Peyer's patch (tissue), 4 donors: ENCODE measurements at regions not wholly inside any gene's neighbourhood (a gene's known extent, or its start where the extent isn't known, plus 50 kb on each side); places are given as distances from the start of the nearest gene placed in this dataset.

Experiments
- DNase-seq, 3 donors: peaks; one replicate each; pipeline ENCODE4 v3.0.0-alpha.2; 2017 to 2019
- H3K27ac ChIP-seq, 4 donors: fragments of 200-600 bp; sonication (generic); one replicate each; pipeline ENCODE4 v1.5.1; 2016 to 2019
- H3K27me3 ChIP-seq, 2 donors: fragments of 200-600 bp; sonication (generic); one replicate each; pipeline ENCODE4 v1.5.1; 2019
- H3K36me3 ChIP-seq, 3 donors: fragments of 200-600 bp; sonication (generic); one replicate each; pipeline ENCODE4 v1.5.1; 2016 to 2019
- H3K4me1 ChIP-seq, 4 donors: fragments of 200-600 bp; sonication (generic); one replicate each; pipeline ENCODE4 v1.5.1; 2016 to 2019
- H3K4me3 ChIP-seq, 4 donors: fragments of 200-600 bp; sonication (generic); 1 replicate in 3 of 4; 2 replicates in 1 of 4; pipeline ENCODE4 v1.5.1; 2016 to 2019; ENCODE audit warnings: mild to moderate bottlenecking in 1 of 4
- H3K9me3 ChIP-seq, 4 donors: fragments of 200-600 bp; sonication (generic); one replicate each; pipeline ENCODE4 v1.5.1; 2016 to 2019; ENCODE audit warnings: mild to moderate bottlenecking in 1 of 4
- POLR2A ChIP-seq, 2 donors: fragments of 450-650 bp; IDR thresholded peaks; one replicate each; pipeline ENCODE4 v1.5.1; 2017; ENCODE audit warnings: antibody characterized with exemption in 2 of 2, mild to moderate bottlenecking in 2 of 2, moderate library complexity in 2 of 2
- TF ChIP-seq, protein P1 (sequence below), 6 experiments: fragments of 450-650 bp in 4 of 6; fragments of 200-600 bp in 2 of 6; sonication (generic) in 1 of 6; IDR thresholded peaks; one replicate each; pipeline ENCODE4 v1.5.1; 2017 to 2019; ENCODE audit warnings: antibody characterized with exemption in 6 of 6, mild to moderate bottlenecking in 3 of 6, moderate library complexity in 1 of 6

DNA sequence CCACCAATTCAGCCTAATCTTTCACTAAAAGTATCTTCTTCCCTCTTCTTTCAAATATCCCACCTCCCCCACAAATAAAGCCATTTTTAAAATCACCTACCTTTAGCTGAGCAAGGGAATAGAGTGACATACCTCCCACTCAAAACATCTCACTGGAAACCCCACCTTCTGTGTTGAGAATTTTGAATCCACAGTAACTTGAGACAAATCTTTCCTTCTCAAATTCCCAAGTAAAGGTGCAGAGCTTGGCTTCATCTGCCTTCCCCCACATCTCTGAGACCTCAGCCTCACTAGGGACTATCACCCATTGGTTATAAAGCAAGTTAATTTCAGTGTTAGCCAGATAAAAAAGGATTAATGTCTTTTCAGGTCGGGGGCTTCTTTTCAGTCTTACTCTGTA, 180.4 kb downstream of the INO80D start:
- Histone ChIP-seq H3K27me3 (no peaks in the 10 kb centered on the region), H3K4me3 (no peak overlapping the region), H3K36me3 (no peaks in the 10 kb centered on the region), H3K9me3 (no peaks in the 10 kb centered on the region), H3K4me1 (peaks cover 0 to 42% (median 0%) of the 10 kb centered on the region in 4 donors), H3K27ac (no peak overlapping the region)
- no peak for DNase-seq
- TF ChIP-seq, protein P1, sequence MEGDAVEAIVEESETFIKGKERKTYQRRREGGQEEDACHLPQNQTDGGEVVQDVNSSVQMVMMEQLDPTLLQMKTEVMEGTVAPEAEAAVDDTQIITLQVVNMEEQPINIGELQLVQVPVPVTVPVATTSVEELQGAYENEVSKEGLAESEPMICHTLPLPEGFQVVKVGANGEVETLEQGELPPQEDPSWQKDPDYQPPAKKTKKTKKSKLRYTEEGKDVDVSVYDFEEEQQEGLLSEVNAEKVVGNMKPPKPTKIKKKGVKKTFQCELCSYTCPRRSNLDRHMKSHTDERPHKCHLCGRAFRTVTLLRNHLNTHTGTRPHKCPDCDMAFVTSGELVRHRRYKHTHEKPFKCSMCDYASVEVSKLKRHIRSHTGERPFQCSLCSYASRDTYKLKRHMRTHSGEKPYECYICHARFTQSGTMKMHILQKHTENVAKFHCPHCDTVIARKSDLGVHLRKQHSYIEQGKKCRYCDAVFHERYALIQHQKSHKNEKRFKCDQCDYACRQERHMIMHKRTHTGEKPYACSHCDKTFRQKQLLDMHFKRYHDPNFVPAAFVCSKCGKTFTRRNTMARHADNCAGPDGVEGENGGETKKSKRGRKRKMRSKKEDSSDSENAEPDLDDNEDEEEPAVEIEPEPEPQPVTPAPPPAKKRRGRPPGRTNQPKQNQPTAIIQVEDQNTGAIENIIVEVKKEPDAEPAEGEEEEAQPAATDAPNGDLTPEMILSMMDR (IDR thresholded peaks at IDR 0.05), result no peak
- TF ChIP-seq POLR2A (IDR thresholded peaks at IDR 0.05), result no peak

DNA sequence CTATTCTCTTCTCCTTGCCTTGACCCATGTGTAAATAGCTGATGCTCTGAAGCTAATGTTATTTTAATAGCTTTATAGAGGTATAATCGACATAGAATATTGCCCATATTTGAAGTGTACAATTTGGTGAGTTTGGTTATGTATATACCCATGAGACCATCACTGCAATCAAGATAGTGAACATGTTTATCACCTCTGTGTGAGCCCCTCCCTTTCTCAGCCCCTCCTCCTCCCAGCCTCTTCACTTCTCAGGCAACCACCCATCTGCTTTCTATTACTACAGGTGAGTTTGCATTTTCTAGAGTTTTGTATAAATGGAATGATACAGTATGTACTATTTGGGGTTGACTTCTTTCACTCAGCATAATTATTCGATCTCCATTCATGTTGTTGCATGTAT, 181.1 kb downstream of the INO80D start:
- Histone ChIP-seq H3K4me3 (no peak overlapping the region), H3K27ac (no peak overlapping the region), H3K9me3 (no peaks in the 10 kb centered on the region), H3K27me3 (no peaks in the 10 kb centered on the region), H3K36me3 (no peaks in the 10 kb centered on the region), H3K4me1 (peaks cover 0 to 36% (median 0%) of the 10 kb centered on the region in 4 donors)
- TF ChIP-seq, protein P1 (IDR thresholded peaks at IDR 0.05), result no peak
- no peak for TF ChIP-seq POLR2A (IDR thresholded peaks at IDR 0.05)
- no peak for DNase-seq

DNA sequence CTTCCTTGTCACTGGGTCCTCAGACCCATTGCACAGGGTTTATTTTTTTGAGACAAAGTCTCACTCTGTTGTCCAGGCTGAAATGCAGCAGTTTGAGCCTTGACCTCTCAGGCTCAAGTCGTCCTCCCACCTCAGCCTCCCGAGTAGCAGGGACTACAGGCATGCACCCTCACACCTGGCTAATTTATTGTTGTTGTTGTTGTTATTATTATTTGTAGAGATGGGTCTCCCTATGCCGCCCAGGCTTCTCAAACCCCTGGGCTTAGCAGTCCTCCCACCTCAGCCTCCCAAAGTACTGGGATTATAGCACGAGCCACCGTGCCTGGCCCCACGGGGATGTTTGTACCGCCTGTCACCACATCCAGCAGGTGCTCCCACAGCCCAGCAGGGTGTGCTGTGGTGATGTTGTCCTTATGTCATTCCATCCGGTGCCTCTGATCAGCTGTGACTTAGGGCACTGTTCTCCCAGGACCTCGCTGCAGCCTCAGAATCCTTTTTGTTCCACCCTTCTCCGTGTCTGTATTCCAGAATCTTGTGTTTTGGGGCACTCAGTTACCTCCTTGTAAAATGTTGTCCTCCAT, 182.3 kb downstream of the INO80D start:
- DNase-seq, result peak in 2 of 3 donors; percentile 74 to 75
- TF ChIP-seq, protein P1 (IDR thresholded peaks at IDR 0.05), result peak in 4 of 6 experiments; percentile 31 to 86 (median 80)
- no peak for TF ChIP-seq POLR2A (IDR thresholded peaks at IDR 0.05)
- peaks cover 0 to 24% (median 0%) of the 10 kb centered on the region in 4 donors for H3K4me1 ChIP-seq
- no peaks in the 10 kb centered on the region for H3K27me3 ChIP-seq
- no peaks in the 10 kb centered on the region for H3K9me3 ChIP-seq
- H3K27ac ChIP-seq, result no peak overlapping the region
- no peak overlapping the region for H3K4me3 ChIP-seq
- no peaks in the 10 kb centered on the region for H3K36me3 ChIP-seq

DNA sequence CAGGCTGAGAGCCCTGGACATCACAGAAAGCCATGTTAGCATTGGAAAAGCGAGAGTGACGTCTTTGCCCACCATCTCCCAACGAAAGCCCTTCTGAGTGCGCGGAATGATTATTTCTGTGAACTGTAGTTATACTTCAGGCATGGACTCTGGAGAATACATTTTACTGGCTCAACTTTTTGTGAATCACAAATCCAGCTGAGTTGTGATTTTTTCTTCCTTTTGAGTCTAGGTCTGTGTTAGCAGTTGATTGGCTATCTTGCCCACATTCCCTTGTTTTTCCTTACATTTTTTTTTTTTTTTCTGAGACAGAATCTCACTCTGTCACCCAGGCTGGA, 183.1 kb downstream of the INO80D start:
- Histone ChIP-seq H3K27ac (peak overlapping the region in 1 of 4 donors; percentile 22), H3K9me3 (no peaks in the 10 kb centered on the region), H3K36me3 (no peaks in the 10 kb centered on the region), H3K27me3 (no peaks in the 10 kb centered on the region), H3K4me1 (peaks cover 0 to 19% (median 0%) of the 10 kb centered on the region in 4 donors), H3K4me3 (no peak overlapping the region)
- no peak for DNase-seq
- TF ChIP-seq, protein P1 (IDR thresholded peaks at IDR 0.05), result no peak
- TF ChIP-seq POLR2A (IDR thresholded peaks at IDR 0.05), result no peak

DNA sequence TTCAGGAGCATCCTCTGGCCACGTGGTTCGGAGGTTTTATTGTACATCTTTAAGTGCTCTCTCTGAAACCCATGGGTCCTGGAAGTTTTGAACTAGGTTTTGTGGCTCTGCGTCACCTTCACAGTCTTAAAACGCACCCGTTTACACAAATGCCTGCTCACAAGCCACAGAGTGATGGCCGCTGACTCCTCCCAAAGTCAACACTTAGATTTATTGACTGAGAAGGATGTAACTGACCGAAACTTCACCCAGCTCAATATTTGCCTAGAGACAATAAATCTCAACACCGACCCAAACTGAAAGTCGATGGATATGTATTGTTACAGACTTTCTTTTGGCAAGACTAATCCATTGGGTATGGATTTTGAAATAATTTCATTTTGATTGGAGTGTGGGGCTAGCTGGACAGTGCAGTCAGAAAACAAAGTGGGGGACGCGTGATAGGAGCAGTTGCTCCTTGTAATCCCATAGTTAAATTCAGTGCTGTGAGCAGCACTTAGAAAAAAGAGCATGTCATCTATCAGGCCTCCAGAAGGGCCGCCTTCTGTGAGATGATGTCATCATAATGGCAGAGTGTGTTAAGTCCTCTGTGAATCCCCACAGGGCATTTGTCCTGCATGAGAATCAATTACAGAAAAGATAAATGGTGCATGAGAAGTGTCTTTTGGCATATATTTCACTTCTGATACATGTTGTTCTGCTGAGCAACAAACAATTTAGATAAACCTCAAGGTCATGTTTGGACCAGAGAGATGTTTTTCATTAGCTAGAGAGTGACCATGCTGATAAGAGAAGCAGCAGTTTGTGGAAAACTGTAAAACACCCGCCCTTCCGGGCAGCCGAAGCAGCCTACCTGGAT, 183.7 kb downstream of the INO80D start:
- Histone ChIP-seq H3K4me1 (peaks cover 0 to 19% (median 0%) of the 10 kb centered on the region in 4 donors), H3K36me3 (no peaks in the 10 kb centered on the region), H3K27me3 (no peaks in the 10 kb centered on the region), H3K9me3 (no peaks in the 10 kb centered on the region), H3K4me3 (no peak overlapping the region), H3K27ac (peak overlapping the region in 1 of 4 donors; percentile 22)
- no peak for TF ChIP-seq POLR2A (IDR thresholded peaks at IDR 0.05)
- TF ChIP-seq, protein P1 (IDR thresholded peaks at IDR 0.05), result no peak
- peak in 1 of 3 donors; percentile 69 for DNase-seq
